WERI-Rb-1 (cell line): ENCODE measurements at regions not wholly inside any gene's neighbourhood (a gene's known extent, or its start where the extent isn't known, plus 50 kb on each side); places are given as distances from the start of the nearest gene placed in this dataset.

ENCODE experiments used
- DNase-seq: peaks from one replicate; pipeline ENCODE4 v3.0.0-alpha.2; 2020
- H3K27ac ChIP-seq: fragments of 250-450 bp; sonication (Bioruptor Pico); 2 replicates; pipeline ENCODE4 v1.5.1; 2020; ENCODE audit warnings: mild to moderate bottlenecking, moderate library complexity
- H3K27me3 ChIP-seq: fragments of 250-450 bp; sonication (Bioruptor Pico); 2 replicates; pipeline ENCODE4 v1.5.1; 2021; ENCODE audit warnings: mild to moderate bottlenecking, low read depth, moderate library complexity; ENCODE audit not compliant: insufficient read depth, severe bottlenecking
- H3K36me3 ChIP-seq: fragments of 250-450 bp; sonication (Bioruptor Pico); 2 replicates; pipeline ENCODE4 v1.5.1; 2020; ENCODE audit warnings: mild to moderate bottlenecking, moderate library complexity
- H3K4me3 ChIP-seq: 2 replicates; pipeline ENCODE4 v1.5.1; 2011; ENCODE audit warnings: low read depth, mild to moderate bottlenecking, control low read depth, low read length
- H3K9me3 ChIP-seq: fragments of 250-450 bp; sonication (Bioruptor Pico); 2 replicates; pipeline ENCODE4 v1.5.1; 2021; ENCODE audit warnings: mild to moderate bottlenecking, moderate library complexity; ENCODE audit not compliant: severe bottlenecking
- TF ChIP-seq, protein P1 (sequence below): IDR thresholded peaks from 2 replicates; pipeline ENCODE4 v1.5.1; 2011; ENCODE audit warnings: low read depth, mild to moderate bottlenecking, control low read depth, inconsistent platforms, low read length

DNA sequence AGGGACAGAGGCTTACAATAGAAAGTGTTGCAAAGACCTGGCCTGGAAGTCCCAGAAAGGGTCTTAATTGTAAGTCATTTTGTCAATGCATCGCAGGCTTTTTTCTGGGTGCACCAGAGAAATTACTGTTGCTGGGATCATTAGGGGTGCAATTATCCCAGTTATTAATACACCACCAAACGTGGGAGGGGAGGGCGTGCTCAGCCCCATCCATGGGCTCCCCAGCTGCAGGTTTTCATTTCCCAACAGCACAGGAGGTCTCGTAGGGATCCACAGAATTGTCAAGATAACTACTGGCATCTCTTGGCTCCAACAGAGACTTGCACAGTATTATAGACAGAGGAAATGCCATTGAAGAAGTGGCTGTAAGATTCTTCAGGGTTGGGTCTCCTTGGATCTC lies 69.6 kb upstream of the FZD7 start:
- H3K27ac ChIP-seq = no peak overlapping the region
- TF ChIP-seq, protein P1, sequence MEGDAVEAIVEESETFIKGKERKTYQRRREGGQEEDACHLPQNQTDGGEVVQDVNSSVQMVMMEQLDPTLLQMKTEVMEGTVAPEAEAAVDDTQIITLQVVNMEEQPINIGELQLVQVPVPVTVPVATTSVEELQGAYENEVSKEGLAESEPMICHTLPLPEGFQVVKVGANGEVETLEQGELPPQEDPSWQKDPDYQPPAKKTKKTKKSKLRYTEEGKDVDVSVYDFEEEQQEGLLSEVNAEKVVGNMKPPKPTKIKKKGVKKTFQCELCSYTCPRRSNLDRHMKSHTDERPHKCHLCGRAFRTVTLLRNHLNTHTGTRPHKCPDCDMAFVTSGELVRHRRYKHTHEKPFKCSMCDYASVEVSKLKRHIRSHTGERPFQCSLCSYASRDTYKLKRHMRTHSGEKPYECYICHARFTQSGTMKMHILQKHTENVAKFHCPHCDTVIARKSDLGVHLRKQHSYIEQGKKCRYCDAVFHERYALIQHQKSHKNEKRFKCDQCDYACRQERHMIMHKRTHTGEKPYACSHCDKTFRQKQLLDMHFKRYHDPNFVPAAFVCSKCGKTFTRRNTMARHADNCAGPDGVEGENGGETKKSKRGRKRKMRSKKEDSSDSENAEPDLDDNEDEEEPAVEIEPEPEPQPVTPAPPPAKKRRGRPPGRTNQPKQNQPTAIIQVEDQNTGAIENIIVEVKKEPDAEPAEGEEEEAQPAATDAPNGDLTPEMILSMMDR = no peak
- no peaks in the 10 kb centered on the region for H3K36me3 ChIP-seq
- H3K27me3 ChIP-seq = no peaks in the 10 kb centered on the region
- H3K4me3 ChIP-seq = no peak overlapping the region
- no peak for DNase-seq
- no peaks in the 10 kb centered on the region for H3K9me3 ChIP-seq

DNA sequence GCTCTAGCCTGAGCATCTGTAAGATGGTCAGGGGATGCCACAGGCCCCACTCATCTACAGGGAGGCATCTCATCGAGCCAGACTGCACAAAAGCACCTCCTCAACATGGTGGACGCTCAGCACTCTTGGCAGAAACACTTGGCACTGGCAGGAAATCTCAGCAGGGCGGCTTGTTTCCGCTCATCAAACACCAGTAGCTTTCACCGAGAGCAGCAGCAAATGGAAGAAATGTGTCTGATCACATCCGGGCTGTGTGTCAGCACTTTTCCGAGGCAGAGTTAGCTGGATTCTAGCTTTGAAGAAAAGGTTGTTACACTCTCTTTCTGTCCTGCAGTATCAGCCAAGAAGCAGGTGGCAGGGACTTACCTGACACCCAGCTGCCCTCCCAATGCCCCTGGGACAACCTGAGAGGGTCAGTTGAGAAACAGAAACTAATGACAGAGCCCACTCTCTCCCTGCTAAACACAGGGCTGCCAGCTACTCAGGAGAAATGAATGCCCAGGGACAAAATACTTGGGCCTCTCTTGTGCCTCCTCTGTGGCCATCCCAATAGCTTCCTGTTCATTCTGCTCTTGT lies 68.9 kb upstream of the FZD7 start:
- no peak for DNase-seq
- Histone ChIP-seq H3K27me3 (no peaks in the 10 kb centered on the region), H3K4me3 (no peak overlapping the region), H3K27ac (no peak overlapping the region), H3K9me3 (no peaks in the 10 kb centered on the region), H3K36me3 (no peaks in the 10 kb centered on the region)
- TF ChIP-seq, protein P1 = no peak

DNA sequence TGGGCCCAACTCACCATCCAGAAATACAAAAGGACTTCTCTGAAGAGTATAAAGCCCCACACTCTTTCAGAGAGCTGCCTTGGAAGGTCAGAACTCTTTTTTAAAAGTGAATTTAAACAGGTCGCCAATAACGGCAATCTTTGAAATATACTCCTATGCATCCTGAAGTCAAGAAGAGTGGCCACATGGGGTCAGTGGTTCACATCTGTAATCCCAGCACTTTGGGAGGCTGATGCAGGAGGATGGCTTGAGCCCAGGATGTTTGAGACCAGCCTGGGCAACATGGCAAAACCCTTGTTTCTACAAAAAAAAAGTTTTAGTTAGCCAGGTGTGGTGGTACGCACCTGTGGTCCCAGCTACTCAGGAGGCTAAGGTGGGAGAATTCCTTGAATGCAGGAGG lies 68.1 kb upstream of the FZD7 start:
- TF ChIP-seq, protein P1 = no peak
- Histone ChIP-seq H3K36me3 (no peaks in the 10 kb centered on the region), H3K27ac (no peak overlapping the region), H3K9me3 (no peaks in the 10 kb centered on the region), H3K27me3 (no peaks in the 10 kb centered on the region), H3K4me3 (no peak overlapping the region)
- no peak for DNase-seq

DNA sequence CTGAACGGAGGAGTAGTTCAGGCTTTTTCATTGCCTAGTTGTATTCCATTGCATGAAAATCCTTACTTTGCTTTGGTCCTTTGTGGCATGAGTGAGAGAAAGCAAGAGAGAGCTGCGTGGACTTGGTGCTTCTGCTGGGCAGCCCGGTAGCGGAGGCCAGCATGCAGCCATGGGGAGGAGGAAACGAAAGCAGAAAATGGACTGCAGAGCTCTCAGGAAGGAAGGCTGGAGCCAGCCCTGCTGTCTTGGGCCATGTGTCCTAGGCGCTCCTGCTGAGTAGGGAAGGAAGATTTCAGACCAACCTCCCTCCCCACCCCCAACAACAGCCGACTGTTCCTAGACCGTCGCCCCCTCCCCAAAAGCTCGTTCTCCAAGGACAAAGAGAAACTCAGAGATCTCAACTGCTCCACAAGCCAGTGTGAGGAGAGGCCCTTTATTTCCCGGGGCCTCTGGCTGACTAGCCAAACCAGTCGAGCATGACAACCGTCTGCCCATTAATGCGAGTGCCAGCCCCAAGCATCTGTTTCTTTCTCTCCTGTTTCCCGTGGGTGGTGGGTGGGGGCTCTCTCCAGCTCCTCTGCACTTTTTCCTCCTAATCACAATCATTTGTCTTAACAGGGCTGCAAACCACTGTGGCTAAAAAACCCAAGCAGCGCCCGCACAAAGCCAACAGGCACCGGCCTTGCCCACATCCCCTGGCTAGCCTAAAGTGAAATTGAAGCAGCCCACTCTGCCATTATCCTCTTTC lies 66.8 kb upstream of the FZD7 start:
- Histone ChIP-seq H3K27ac (peak overlapping the region; percentile 94), H3K27me3 (no peaks in the 10 kb centered on the region), H3K36me3 (no peaks in the 10 kb centered on the region), H3K9me3 (no peaks in the 10 kb centered on the region), H3K4me3 (no peak overlapping the region)
- DNase-seq = peak; percentile 70
- TF ChIP-seq, protein P1 = no peak

DNA sequence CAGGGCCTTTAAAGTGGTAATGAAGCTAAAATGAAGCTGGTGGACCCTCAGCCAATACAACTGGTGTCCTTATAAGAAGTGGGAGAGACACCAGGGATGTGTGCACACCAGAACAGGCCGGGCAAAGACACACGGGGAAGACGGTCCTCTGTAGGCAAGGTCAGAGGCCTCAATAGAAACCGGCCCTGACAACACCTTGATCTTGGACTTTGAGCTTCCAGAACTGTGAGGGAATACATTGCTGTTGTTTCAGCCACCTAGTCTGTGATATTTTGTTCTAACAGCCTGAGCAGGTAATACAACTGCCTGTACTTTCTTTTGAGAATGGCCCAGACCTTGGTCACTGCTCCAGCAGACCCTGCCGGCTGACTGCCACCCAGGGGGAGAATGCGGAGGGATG lies 65.6 kb upstream of the FZD7 start:
- H3K9me3 ChIP-seq = no peaks in the 10 kb centered on the region
- no peaks in the 10 kb centered on the region for H3K27me3 ChIP-seq
- H3K4me3 ChIP-seq = no peak overlapping the region
- no peaks in the 10 kb centered on the region for H3K36me3 ChIP-seq
- TF ChIP-seq, protein P1 = no peak
- DNase-seq = no peak
- H3K27ac ChIP-seq = peak overlapping the region; percentile 94

DNA sequence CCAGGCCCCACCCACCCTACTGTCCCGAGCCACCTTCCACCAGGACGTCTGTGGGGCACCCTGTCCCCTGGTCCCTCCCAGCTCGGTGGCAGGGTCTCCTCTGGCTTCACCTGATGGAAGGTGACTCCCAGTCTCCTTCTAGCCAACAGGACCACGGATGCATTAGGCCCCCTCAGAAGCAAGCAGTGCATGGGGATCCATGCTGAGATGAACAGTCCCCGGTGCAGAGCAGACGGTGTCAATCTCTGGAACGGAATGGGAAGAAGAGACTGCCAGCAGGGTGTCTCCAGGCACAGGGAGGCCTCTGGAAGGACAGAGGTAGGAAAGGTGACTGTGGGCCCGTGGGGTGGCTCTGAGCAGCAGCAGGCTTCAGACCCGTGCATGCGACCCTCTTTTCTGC lies 65.2 kb upstream of the FZD7 start:
- Histone ChIP-seq H3K27me3 (no peaks in the 10 kb centered on the region), H3K4me3 (no peak overlapping the region), H3K27ac (peak overlapping the region; percentile 94), H3K9me3 (no peaks in the 10 kb centered on the region), H3K36me3 (no peaks in the 10 kb centered on the region)
- DNase-seq = no peak
- TF ChIP-seq, protein P1 = no peak
